Vagina (tissue), 2 donors: ENCODE measurements at regions not wholly inside any gene's neighbourhood (a gene's known extent, or its start where the extent isn't known, plus 50 kb on each side); places are given as distances from the start of the nearest gene placed in this dataset.

Experiments used
- POLR2A ChIP-seq, 2 donors: fragments of 450-650 bp; IDR thresholded peaks; one replicate each; pipeline ENCODE4 v1.6.1; 2017; ENCODE audit warnings: antibody characterized with exemption in 2 of 2, mild to moderate bottlenecking in 2 of 2, moderate library complexity in 2 of 2
- POLR2AphosphoS5 ChIP-seq, 2 donors: sonication (generic); formaldehyde crosslinking; IDR thresholded peaks; one replicate each; pipeline ENCODE4 v1.9.0; 2017; ENCODE audit warnings: antibody characterized with exemption in 2 of 2, mild to moderate bottlenecking in 2 of 2, low read depth in 1 of 2; ENCODE audit not compliant: insufficient read depth in 1 of 2
- TF ChIP-seq, protein P1 (sequence below), 3 experiments: fragments of 450-650 bp in 2 of 3; fragments of 200-600 bp in 1 of 3; sonication (generic) in 1 of 3; IDR thresholded peaks; one replicate each; pipeline ENCODE4 v1.5.1; 2017 to 2019; ENCODE audit warnings: antibody characterized with exemption in 3 of 3, mild to moderate bottlenecking in 2 of 3, moderate library complexity in 2 of 3

DNA sequence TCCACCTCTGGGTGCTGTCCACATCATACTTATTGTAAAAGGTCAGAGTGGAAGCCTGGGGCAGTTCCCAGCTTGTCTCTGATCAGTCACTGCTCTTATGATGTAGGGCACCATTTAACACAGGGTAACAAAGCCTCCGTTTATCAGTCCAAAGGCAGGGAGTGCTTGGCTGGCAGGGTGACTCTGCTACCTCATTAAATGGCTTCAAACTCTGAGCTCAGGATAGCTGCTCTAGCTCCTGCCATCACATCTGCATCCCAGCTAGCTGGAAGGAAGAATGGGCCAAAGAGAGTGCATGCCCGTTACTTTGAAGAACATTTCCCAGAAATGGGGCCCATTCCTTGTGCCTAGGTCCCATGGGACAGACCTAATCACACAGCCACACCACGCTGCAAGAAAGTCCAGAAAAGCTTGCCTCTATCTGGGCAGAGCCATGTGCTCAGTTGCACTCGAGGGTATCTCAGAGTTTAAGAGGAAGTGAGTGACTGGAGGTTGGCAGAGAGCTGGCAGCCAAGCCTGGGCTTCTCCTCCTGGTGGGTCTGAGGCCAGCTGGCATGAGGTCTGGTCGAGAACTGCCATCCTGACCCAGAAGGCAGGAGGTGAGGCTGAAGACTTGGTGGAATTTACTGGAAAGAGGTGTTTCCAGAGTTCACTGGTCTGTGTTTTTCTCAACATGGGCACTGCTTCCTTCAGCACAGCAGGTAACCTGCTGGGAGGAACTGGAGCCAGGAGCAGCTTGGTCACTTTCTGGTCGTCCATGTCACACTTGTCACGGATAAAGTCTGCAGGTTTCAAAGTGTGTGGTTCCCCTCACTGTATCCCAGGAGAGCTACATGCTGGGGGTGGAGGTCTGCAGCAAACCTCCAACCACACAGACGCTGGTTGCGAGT, 935.7 kb downstream of the BRD1 start:
- TF ChIP-seq, protein P1, sequence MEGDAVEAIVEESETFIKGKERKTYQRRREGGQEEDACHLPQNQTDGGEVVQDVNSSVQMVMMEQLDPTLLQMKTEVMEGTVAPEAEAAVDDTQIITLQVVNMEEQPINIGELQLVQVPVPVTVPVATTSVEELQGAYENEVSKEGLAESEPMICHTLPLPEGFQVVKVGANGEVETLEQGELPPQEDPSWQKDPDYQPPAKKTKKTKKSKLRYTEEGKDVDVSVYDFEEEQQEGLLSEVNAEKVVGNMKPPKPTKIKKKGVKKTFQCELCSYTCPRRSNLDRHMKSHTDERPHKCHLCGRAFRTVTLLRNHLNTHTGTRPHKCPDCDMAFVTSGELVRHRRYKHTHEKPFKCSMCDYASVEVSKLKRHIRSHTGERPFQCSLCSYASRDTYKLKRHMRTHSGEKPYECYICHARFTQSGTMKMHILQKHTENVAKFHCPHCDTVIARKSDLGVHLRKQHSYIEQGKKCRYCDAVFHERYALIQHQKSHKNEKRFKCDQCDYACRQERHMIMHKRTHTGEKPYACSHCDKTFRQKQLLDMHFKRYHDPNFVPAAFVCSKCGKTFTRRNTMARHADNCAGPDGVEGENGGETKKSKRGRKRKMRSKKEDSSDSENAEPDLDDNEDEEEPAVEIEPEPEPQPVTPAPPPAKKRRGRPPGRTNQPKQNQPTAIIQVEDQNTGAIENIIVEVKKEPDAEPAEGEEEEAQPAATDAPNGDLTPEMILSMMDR (IDR thresholded peaks at IDR 0.05) = no peak
- TF ChIP-seq POLR2A (IDR thresholded peaks at IDR 0.05) = no peak
- no peak for TF ChIP-seq POLR2AphosphoS5 (IDR thresholded peaks at IDR 0.05; ENCODE audit: insufficient read depth in 1 of 2, low read depth in 1 of 2)
